Natural killer cell (primary cell): ENCODE measurements at regions not wholly inside any gene's neighbourhood (a gene's known extent, or its start where the extent isn't known, plus 50 kb on each side); places are given as distances from the start of the nearest gene placed in this dataset.
"Not testable (repeated sequence)": the region's sequence is repeated elsewhere in the genome, so short reads cannot be mapped to it uniquely, and the experiment has no call there.

Experiments used
- ATAC-seq, 3 donors: fragments of 150-1000 bp in 2 of 3; fragments of 200-7000 bp in 1 of 3; cut with Tn5 transposase; 1 replicate in 1 of 3; 2 replicates in 2 of 3; pipeline ENCODE4 v1.10.0; 2021; ENCODE audit warnings: mild to moderate bottlenecking in 2 of 3, moderate library complexity in 2 of 3
- DNase-seq, 2 donors: peaks; one replicate each; pipeline versions ENCODE4 v3.0.0 to v3.0.0-alpha.2; 2013 to 2021; ENCODE audit warnings: mixed read lengths in 1 of 2
- H3K27ac ChIP-seq: one replicate; pipeline ENCODE4 v1.5.1; 2013; ENCODE audit warnings: mild to moderate bottlenecking, low read length
- H3K27me3 ChIP-seq: one replicate; pipeline ENCODE4 v1.6.1; 2013; ENCODE audit warnings: low read length; ENCODE audit not compliant: control insufficient read depth, insufficient read depth
- H3K36me3 ChIP-seq: one replicate; pipeline ENCODE4 v1.6.1; 2013; ENCODE audit warnings: low read length; ENCODE audit not compliant: control insufficient read depth, insufficient read depth
- H3K4me1 ChIP-seq: one replicate; pipeline ENCODE4 v1.6.1; 2013; ENCODE audit warnings: low read length; ENCODE audit not compliant: control insufficient read depth, insufficient read depth
- H3K4me3 ChIP-seq: one replicate; pipeline ENCODE4 v1.5.1; 2013; ENCODE audit warnings: low read length
- H3K9me3 ChIP-seq: one replicate; pipeline ENCODE4 v1.6.1; 2013; ENCODE audit warnings: low read length; ENCODE audit not compliant: control insufficient read depth, insufficient read depth
- H3K27ac Mint-ChIP-seq, 2 donors: one replicate each; pipeline ENCODE4 v1.8.0; 2022; ENCODE audit warnings: mild to moderate bottlenecking in 2 of 2, mixed read lengths in 2 of 2, moderate library complexity in 1 of 2
- H3K27me3 Mint-ChIP-seq, 2 donors: one replicate each; pipeline ENCODE4 v1.8.0; 2022; ENCODE audit warnings: low read depth in 2 of 2, mixed read lengths in 2 of 2
- H3K36me3 Mint-ChIP-seq: one replicate; pipeline ENCODE4 v1.8.0; 2022; ENCODE audit warnings: mixed read lengths
- H3K4me1 Mint-ChIP-seq, 2 donors: one replicate each; pipeline ENCODE4 v1.8.0; 2022; ENCODE audit warnings: mixed read lengths in 2 of 2
- H3K4me3 Mint-ChIP-seq: one replicate; pipeline ENCODE4 v1.8.0; 2022; ENCODE audit warnings: mild to moderate bottlenecking, moderate library complexity, mixed read lengths
- H3K9me3 Mint-ChIP-seq, 2 donors: one replicate each; pipeline ENCODE4 v1.8.0; 2022; ENCODE audit warnings: mixed read lengths in 2 of 2
- WGBS: methylation state at CpG from one replicate; pipeline ENCODE4 v1.1.7; 2013; ENCODE audit warnings: missing lambda C conversion rate; ENCODE audit not compliant: insufficient coverage; 5-methylcytosine and 5-hydroxymethylcytosine counted together
- intact Hi-C: fragments of 100-400 bp; cut with micrococcal nuclease; formaldehyde crosslinking; loops from one replicate; pipeline ENCODE4 v1.14.2; 2022

DNA sequence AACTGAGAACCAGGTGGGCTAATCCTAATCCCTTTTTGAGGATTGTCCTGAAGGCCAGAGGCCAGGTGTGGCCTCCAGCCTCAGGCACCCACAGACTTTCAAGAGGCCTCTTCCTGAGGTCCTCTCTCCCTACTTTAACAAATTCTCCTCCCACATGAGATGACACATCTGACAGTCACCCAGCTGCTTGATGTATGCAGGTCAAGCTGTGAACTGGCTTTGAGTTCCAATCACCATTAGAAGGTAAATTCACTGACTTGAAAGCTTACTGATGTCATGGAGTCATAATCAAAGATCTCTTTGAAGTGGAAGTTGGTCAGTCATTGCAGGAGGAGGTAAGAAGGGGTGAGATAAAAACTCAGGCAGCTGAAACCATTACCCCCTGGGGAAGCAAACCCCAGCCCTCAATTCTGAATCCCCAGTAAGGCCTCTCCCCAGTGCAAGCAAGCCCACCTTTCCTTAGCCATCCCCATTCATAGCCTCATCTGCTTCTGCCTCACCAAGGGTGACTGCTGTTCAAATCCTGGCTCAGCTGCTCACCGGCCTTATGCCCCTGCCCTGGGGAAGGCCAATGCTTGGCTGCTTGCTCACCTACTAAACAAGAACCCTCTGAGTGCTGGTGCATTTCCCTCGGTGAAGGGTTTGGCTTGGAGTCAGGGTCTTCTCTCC lies 196.3 kb downstream of the BCL2L11 start:
- H3K27ac ChIP-seq, ATAC-seq, H3K36me3 ChIP-seq, H3K4me1 ChIP-seq, DNase-seq, H3K9me3 Mint-ChIP-seq, H3K36me3 Mint-ChIP-seq, H3K27me3 ChIP-seq, H3K4me3 ChIP-seq, H3K4me3 Mint-ChIP-seq, H3K27ac Mint-ChIP-seq, intact Hi-C loops, H3K9me3 ChIP-seq, H3K27me3 Mint-ChIP-seq, H3K4me1 Mint-ChIP-seq: not testable (repeated sequence)
- WGBS = 80% methylated on average over 2 of the region's 2 CpGs

DNA sequence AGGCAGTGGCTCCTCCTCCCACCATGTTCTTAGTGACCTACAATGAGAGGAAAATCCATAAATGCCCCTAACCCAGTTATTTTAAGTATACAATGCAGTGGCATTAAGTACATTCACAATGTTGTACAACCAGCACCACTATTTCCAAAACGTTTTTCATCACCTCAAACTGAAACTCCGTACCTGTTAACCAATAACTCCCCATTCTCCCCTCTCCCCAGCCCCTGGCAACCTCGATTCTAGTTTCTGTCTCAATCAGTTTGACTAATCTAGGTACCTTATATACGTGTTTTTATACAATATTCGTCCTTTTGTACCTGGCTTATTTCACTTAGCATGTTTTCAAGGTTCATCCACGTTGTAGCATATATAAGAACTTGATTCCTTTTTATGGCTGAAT lies 198.8 kb downstream of the BCL2L11 start:
- H3K27ac Mint-ChIP-seq, H3K9me3 ChIP-seq, intact Hi-C loops, H3K27ac ChIP-seq, H3K36me3 Mint-ChIP-seq, H3K4me3 Mint-ChIP-seq, H3K4me1 Mint-ChIP-seq, DNase-seq, H3K4me1 ChIP-seq, H3K36me3 ChIP-seq, ATAC-seq, H3K9me3 Mint-ChIP-seq, H3K4me3 ChIP-seq, H3K27me3 ChIP-seq, H3K27me3 Mint-ChIP-seq: not testable (repeated sequence)
- no CpG with 5 or more reads among the region's 6 CpGs for WGBS

DNA sequence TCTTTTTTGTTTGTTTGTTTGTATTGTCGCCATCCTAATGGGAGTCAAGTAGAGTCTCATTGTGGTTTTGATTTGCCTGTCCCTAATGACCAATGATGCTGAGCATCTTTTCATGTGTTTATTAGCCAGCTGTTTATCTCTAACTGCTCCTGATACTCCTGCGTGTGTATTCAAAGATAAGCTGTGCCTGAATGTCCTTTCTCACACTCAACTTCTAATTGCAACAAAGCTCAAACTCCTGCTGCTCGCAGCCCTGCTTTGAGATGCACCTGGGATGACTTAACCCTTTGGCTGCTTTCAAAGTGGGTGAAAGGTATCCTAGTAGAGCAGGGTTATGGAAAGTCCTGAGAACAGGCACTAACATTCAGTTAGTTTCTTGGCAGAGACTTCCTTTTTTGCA lies 199.6 kb downstream of the BCL2L11 start:
- H3K4me3 Mint-ChIP-seq, H3K27ac ChIP-seq, H3K4me1 Mint-ChIP-seq, H3K4me3 ChIP-seq, ATAC-seq, H3K27me3 Mint-ChIP-seq, H3K27ac Mint-ChIP-seq, H3K36me3 Mint-ChIP-seq, intact Hi-C loops, H3K36me3 ChIP-seq, DNase-seq, H3K27me3 ChIP-seq, H3K4me1 ChIP-seq, H3K9me3 Mint-ChIP-seq, H3K9me3 ChIP-seq: not testable (repeated sequence)
- 79% methylated on average over 2 of the region's 3 CpGs for WGBS

DNA sequence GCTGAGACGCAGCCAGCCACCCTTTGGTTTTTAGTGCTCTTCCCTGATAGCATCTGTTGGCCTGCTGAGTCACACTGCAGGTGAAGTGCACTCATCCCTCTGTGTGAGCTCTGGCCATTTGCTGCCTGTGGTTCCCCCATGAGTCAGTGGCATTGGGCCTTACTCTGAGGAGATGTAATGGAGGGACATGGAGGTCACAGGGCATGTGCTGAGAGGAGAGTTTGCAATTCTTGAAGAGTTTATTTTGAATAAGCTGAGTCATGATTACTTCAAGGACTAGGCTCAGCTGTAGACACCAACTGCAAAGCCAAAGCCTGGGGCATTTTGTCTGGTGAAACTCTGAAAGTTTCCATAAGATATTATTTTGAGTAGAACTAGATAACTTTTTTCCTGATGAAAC lies 200.3 kb downstream of the BCL2L11 start:
- H3K4me1 ChIP-seq, intact Hi-C loops, H3K9me3 ChIP-seq, H3K4me3 ChIP-seq, DNase-seq, H3K27me3 Mint-ChIP-seq, H3K9me3 Mint-ChIP-seq, H3K27me3 ChIP-seq, H3K27ac ChIP-seq, H3K4me3 Mint-ChIP-seq, H3K36me3 ChIP-seq, H3K36me3 Mint-ChIP-seq, H3K27ac Mint-ChIP-seq, H3K4me1 Mint-ChIP-seq: not testable (repeated sequence)
- WGBS = no CpG with 5 or more reads among the region's 1 CpG
- ATAC-seq = peak in 2 of 3 donors; percentile 24 to 58

DNA sequence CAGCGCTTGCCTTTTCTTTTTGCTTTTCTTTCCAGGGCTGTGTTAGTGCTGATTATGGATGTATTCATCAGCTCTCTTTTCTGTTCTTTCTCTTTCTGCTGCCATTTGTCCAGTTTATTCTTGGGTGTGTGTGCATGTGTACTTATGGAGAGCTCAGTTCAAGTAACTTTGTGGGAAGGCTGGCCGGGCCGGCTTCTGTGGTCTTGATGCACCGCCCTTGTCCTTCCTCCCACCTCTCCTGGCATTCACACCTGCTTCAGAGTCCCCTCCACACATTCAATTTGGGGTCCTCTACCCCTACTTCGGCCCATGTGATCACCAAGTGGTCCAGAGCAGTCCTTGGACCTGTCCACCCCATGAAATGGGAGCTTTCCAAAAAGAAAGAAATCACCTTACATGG lies 202.7 kb downstream of the BCL2L11 start:
- H3K36me3 ChIP-seq, H3K4me1 Mint-ChIP-seq, H3K27me3 ChIP-seq, ATAC-seq, H3K27ac ChIP-seq, intact Hi-C loops, H3K4me3 ChIP-seq, H3K4me3 Mint-ChIP-seq, DNase-seq, H3K4me1 ChIP-seq, H3K9me3 Mint-ChIP-seq, H3K27me3 Mint-ChIP-seq, H3K36me3 Mint-ChIP-seq, H3K9me3 ChIP-seq, H3K27ac Mint-ChIP-seq: not testable (repeated sequence)
- WGBS = no CpG with 5 or more reads among the region's 5 CpGs

DNA sequence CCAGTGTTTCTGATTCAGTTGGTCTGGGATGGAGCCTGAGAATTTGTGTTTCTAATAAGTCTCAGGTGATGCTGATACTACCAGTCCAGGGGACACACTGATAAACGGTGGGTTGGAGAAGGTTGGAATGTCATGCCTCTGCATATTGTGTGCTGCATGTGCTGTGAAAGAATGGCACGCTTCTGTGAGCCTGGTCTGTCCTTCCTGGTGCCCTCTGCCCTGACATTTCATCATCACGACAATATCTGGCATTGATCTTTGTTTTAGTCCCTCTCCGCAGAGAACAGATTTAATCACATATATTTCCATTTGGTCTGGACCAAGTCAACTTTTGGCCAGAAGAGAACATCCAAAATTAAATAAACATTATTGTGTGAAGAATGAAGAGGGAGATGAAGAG lies 207.0 kb downstream of the BCL2L11 start:
- H3K27me3 Mint-ChIP-seq, H3K4me1 Mint-ChIP-seq, H3K4me1 ChIP-seq, ATAC-seq, H3K4me3 ChIP-seq, H3K9me3 ChIP-seq, intact Hi-C loops, H3K4me3 Mint-ChIP-seq, H3K27ac Mint-ChIP-seq, H3K27me3 ChIP-seq, H3K9me3 Mint-ChIP-seq, DNase-seq, H3K27ac ChIP-seq, H3K36me3 Mint-ChIP-seq, H3K36me3 ChIP-seq: not testable (repeated sequence)
- no CpG with 5 or more reads among the region's 4 CpGs for WGBS

DNA sequence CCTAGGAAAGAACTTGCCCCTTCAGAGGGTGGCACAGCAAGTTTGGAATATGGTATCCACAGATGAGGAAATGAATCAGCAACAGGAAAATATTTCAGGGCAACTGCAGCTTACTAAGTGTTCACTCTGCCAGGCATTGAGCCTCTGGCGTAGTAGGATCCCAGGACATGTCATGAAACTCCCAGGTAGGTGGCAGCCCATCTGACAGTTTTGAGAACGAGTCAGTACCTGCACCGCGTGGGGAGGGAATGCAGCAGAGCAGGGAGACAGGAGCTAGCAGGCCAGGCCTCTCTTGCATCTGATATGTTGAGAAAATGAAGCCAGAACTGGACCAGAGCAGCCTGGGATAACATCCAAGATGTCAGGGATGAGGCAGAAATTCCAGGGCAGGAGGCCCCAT lies 208.6 kb downstream of the BCL2L11 start:
- H3K36me3 Mint-ChIP-seq, intact Hi-C loops, H3K9me3 Mint-ChIP-seq, H3K27me3 Mint-ChIP-seq, H3K4me3 Mint-ChIP-seq, H3K27me3 ChIP-seq, H3K4me1 Mint-ChIP-seq, H3K9me3 ChIP-seq, H3K27ac ChIP-seq, H3K27ac Mint-ChIP-seq, H3K36me3 ChIP-seq, H3K4me3 ChIP-seq, H3K4me1 ChIP-seq, ATAC-seq, DNase-seq: not testable (repeated sequence)
- no CpG with 5 or more reads among the region's 4 CpGs for WGBS

DNA sequence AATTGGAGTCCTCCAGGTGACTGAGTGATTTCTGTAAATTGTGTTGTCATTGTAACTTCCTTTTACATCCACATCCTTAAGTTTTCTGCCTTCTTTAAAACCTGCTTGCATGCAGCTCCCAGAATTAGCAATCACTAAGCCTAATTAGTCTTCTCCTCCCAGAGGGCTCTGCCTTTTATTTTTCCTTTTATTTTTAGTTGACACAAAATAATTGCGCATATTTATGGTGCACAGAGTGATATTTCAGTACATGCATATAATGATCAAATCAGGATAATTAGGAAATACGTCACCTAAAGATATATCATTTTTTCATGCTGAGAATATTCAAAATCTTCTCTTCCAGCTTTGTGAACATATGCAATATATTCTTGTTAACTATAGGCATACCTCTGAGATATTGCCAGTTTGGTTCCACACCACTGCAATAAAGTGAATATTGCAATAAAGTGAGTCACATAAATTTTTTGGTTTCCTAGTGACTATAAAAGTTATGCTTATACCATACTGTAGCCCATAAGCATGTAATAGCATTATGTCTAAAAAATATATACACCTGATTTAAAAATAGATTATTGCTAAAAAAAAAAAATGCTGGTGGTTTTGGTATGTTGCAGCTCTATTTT lies 210.5 kb downstream of the BCL2L11 start:
- intact Hi-C loops = not testable (repeated sequence)

More for the DNA sequence above, 210.5 kb downstream of the BCL2L11 start:
- no CpG with 5 or more reads among the region's 2 CpGs for WGBS
- H3K4me1 Mint-ChIP-seq, DNase-seq, H3K36me3 ChIP-seq, H3K4me1 ChIP-seq, H3K27ac Mint-ChIP-seq, H3K4me3 ChIP-seq, H3K9me3 Mint-ChIP-seq, H3K36me3 Mint-ChIP-seq, H3K27me3 Mint-ChIP-seq, ATAC-seq, H3K4me3 Mint-ChIP-seq, H3K9me3 ChIP-seq, H3K27ac ChIP-seq, H3K27me3 ChIP-seq: not testable (repeated sequence)
